Progenitor cell of endocrine pancreas (in vitro differentiated cells): ENCODE measurements at regions not wholly inside any gene's neighbourhood (a gene's known extent, or its start where the extent isn't known, plus 50 kb on each side); places are given as distances from the start of the nearest gene placed in this dataset.

ENCODE experiments used
- DNase-seq: peaks from one replicate; pipeline ENCODE4 v3.0.0; 2021; ENCODE audit warnings: low spot score; ENCODE audit not compliant: unreplicated experiment
- H3K27ac Mint-ChIP-seq: 2 replicates; pipeline ENCODE4 v1.8.0; 2021; ENCODE audit warnings: mild to moderate bottlenecking, moderate library complexity, mixed read lengths
- H3K27me3 Mint-ChIP-seq: 2 replicates; pipeline ENCODE4 v1.8.0; 2021; ENCODE audit warnings: mixed read lengths
- H3K36me3 Mint-ChIP-seq: 2 replicates; pipeline ENCODE4 v1.8.0; 2022; ENCODE audit warnings: mixed read lengths; ENCODE audit not compliant: insufficient read depth
- H3K4me1 Mint-ChIP-seq: 2 replicates; pipeline ENCODE4 v1.8.0; 2021; ENCODE audit warnings: low read depth, mixed read lengths
- H3K4me3 Mint-ChIP-seq: 2 replicates; pipeline ENCODE4 v1.8.0; 2021; ENCODE audit warnings: low read depth, mild to moderate bottlenecking, moderate library complexity, mixed read lengths
- H3K9me3 Mint-ChIP-seq: 2 replicates; pipeline ENCODE4 v1.8.0; 2021; ENCODE audit warnings: low read depth, mixed read lengths
- CTCF ChIP-seq: fragments of 200-600 bp; sonication (generic); IDR thresholded peaks from one replicate; pipeline ENCODE4 v1.5.0; 2021; ENCODE audit warnings: antibody characterized with exemption, mild to moderate bottlenecking; ENCODE audit not compliant: unreplicated experiment

- H3K4me3 Mint-ChIP-seq: no peak overlapping the region
- no peak for DNase-seq
- H3K27ac Mint-ChIP-seq: no peak overlapping the region
- no peaks in the 10 kb centered on the region for H3K4me1 Mint-ChIP-seq
- peaks cover 20% of the 10 kb centered on the region for H3K27me3 Mint-ChIP-seq
- no peak for TF ChIP-seq CTCF
- no peaks in the 10 kb centered on the region for H3K36me3 Mint-ChIP-seq
- no peaks in the 10 kb centered on the region for H3K9me3 Mint-ChIP-seq
Measured at GRCh38 chr7:69395061-69395714, 203.1 kb upstream of the AUTS2 start.

- no peak overlapping the region for H3K27ac Mint-ChIP-seq
- no peaks in the 10 kb centered on the region for H3K36me3 Mint-ChIP-seq
Measured at GRCh38 chr7:69398986-69399385, 199.3 kb upstream of the AUTS2 start.

GRCh38 chr7:69399401-69399800 is 198.9 kb upstream of the AUTS2 start:
- Mint-ChIP-seq H3K27ac (no peak overlapping the region), H3K4me3 (no peak overlapping the region), H3K36me3 (no peaks in the 10 kb centered on the region), H3K9me3 (no peaks in the 10 kb centered on the region), H3K27me3 (peaks cover 17% of the 10 kb centered on the region), H3K4me1 (no peaks in the 10 kb centered on the region)
- TF ChIP-seq CTCF: no peak
- DNase-seq: no peak

More at GRCh38 chr7:69398986-69399385, 199.3 kb upstream of the AUTS2 start:
- no peaks in the 10 kb centered on the region for H3K4me1 Mint-ChIP-seq
- H3K9me3 Mint-ChIP-seq: no peaks in the 10 kb centered on the region
- DNase-seq: no peak
- no peak overlapping the region for H3K4me3 Mint-ChIP-seq
- H3K27me3 Mint-ChIP-seq: peaks cover 17% of the 10 kb centered on the region
- TF ChIP-seq CTCF: no peak

- Mint-ChIP-seq H3K4me1 (no peaks in the 10 kb centered on the region), H3K27ac (no peak overlapping the region), H3K36me3 (no peaks in the 10 kb centered on the region), H3K27me3 (peaks cover 5% of the 10 kb centered on the region), H3K9me3 (no peaks in the 10 kb centered on the region), H3K4me3 (no peak overlapping the region)
- TF ChIP-seq CTCF: no peak
- DNase-seq: no peak
Measured at GRCh38 chr7:69402696-69403095, 195.6 kb upstream of the AUTS2 start.

GRCh38 chr7:69403169-69403568 is 195.1 kb upstream of the AUTS2 start:
- TF ChIP-seq CTCF: peak; percentile 28
- Mint-ChIP-seq H3K27ac (no peak overlapping the region), H3K36me3 (no peaks in the 10 kb centered on the region), H3K4me1 (no peaks in the 10 kb centered on the region), H3K9me3 (no peaks in the 10 kb centered on the region), H3K27me3 (peaks cover 5% of the 10 kb centered on the region), H3K4me3 (no peak overlapping the region)
- no peak for DNase-seq
